ENCODE measurements at regions not wholly inside any gene's neighbourhood (a gene's known extent, or its start where the extent isn't known, plus 50 kb on each side); places are given as distances from the start of the nearest gene placed in this dataset.
"Not testable (repeated sequence)": the region's sequence is repeated elsewhere in the genome, so short reads cannot be mapped to it uniquely, and the experiment has no call there.

- H3K9me3 Mint-ChIP-seq, result no peaks in the 10 kb centered on the region
Observed at GRCh38 chr10:44576702-44577191, 191.8 kb upstream of the CXCL12 start.

GRCh38 chr10:44577533-44577932 is 192.6 kb upstream of the CXCL12 start:
- no peak for TF ChIP-seq CTCF (IDR thresholded peaks at IDR 0.05)
- no peak for TF ChIP-seq EZH2phosphoT487 (IDR thresholded peaks at IDR 0.05)
- TF ChIP-seq EZH2 (IDR thresholded peaks at IDR 0.05), result no peak
- Histone ChIP-seq H3K4me2 (no peak overlapping the region), H3F3A (ENCODE audit: low read depth) (no peaks in the 10 kb centered on the region), H3K9me3 (ENCODE audit: low read depth) (no peaks in the 10 kb centered on the region), H2AFZ (replicated peaks) (no peak overlapping the region), H4K20me1 (ENCODE audit: low read depth) (no peaks in the 10 kb centered on the region), H3K4me3 (no peak overlapping the region), H3K9ac (no peak overlapping the region), H3K4me1 (no peaks in the 10 kb centered on the region), H3K36me3 (no peaks in the 10 kb centered on the region), H3K27me3 (no peaks in the 10 kb centered on the region), H3K27ac (no peak overlapping the region), H3K79me2 (ENCODE audit: low read depth) (no peaks in the 10 kb centered on the region)
- Mint-ChIP-seq H3K9me3 (no peaks in the 10 kb centered on the region), H3K27ac (no peak overlapping the region), H3K27me3 (ENCODE audit: insufficient read depth, low read depth) (peaks cover 2% of the 10 kb centered on the region), H3K36me3 (no peaks in the 10 kb centered on the region), H3K4me3 (no peak overlapping the region), H3K4me1 (peaks cover 6% of the 10 kb centered on the region)
- no peak for DNase-seq (ENCODE audit: low spot score)

More at GRCh38 chr10:44576702-44577191, 191.8 kb upstream of the CXCL12 start:
- TF ChIP-seq EZH2 (IDR thresholded peaks at IDR 0.05), result no peak
- no peak overlapping the region for H3K4me3 ChIP-seq
- no peak overlapping the region for H3K9ac ChIP-seq
- H2AFZ ChIP-seq (replicated peaks), result no peak overlapping the region
- Mint-ChIP-seq H3K4me3 (no peak overlapping the region), H3K36me3 (no peaks in the 10 kb centered on the region), H3K27ac (peak overlapping the region; percentile 12), H3K4me1 (peaks cover 6% of the 10 kb centered on the region), H3K27me3 (ENCODE audit: insufficient read depth, low read depth) (no peaks in the 10 kb centered on the region)
- H3K4me1 ChIP-seq, result no peaks in the 10 kb centered on the region
- H3K4me2 ChIP-seq, result no peak overlapping the region
- no peaks in the 10 kb centered on the region for H3K27me3 ChIP-seq
- no peaks in the 10 kb centered on the region for H3K79me2 ChIP-seq (ENCODE audit: low read depth)
- H3F3A ChIP-seq (ENCODE audit: low read depth), result no peaks in the 10 kb centered on the region
- no peak for DNase-seq (ENCODE audit: low spot score)
- no peaks in the 10 kb centered on the region for H3K36me3 ChIP-seq
- no peaks in the 10 kb centered on the region for H3K9me3 ChIP-seq (ENCODE audit: low read depth)
- H3K27ac ChIP-seq, result no peak overlapping the region
- H4K20me1 ChIP-seq (ENCODE audit: low read depth), result no peaks in the 10 kb centered on the region

GRCh38 chr10:44578271-44578670 is 193.4 kb upstream of the CXCL12 start:
- Histone ChIP-seq H3K4me3 (no peak overlapping the region), H3F3A (ENCODE audit: low read depth) (no peaks in the 10 kb centered on the region), H3K4me1 (no peaks in the 10 kb centered on the region), H3K36me3 (no peaks in the 10 kb centered on the region), H3K4me2 (no peak overlapping the region), H3K79me2 (ENCODE audit: low read depth) (no peaks in the 10 kb centered on the region), H4K20me1 (ENCODE audit: low read depth) (no peaks in the 10 kb centered on the region), H3K9me3 (ENCODE audit: low read depth) (no peaks in the 10 kb centered on the region), H3K9ac (no peak overlapping the region), H2AFZ (replicated peaks) (no peak overlapping the region), H3K27me3 (no peaks in the 10 kb centered on the region), H3K27ac (no peak overlapping the region)
- Mint-ChIP-seq H3K27ac (no peak overlapping the region), H3K4me3 (no peak overlapping the region), H3K36me3 (no peaks in the 10 kb centered on the region), H3K27me3 (ENCODE audit: insufficient read depth, low read depth) (peaks cover 2% of the 10 kb centered on the region), H3K4me1 (peaks cover 6% of the 10 kb centered on the region), H3K9me3 (no peaks in the 10 kb centered on the region)
- TF ChIP-seq EZH2 (IDR thresholded peaks at IDR 0.05) (no peak), CTCF (IDR thresholded peaks at IDR 0.05) (no peak), EZH2phosphoT487 (IDR thresholded peaks at IDR 0.05) (no peak)
- no peak for DNase-seq (ENCODE audit: low spot score)

GRCh38 chr10:44578963-44579362 is 194.1 kb upstream of the CXCL12 start:
- not testable (repeated sequence) for H3K4me3 Mint-ChIP-seq; H3K79me2 ChIP-seq (ENCODE audit: low read depth); DNase-seq (ENCODE audit: low spot score)

More at GRCh38 chr10:44578963-44579362, 194.1 kb upstream of the CXCL12 start:
- H3K4me1 Mint-ChIP-seq; H3K36me3 ChIP-seq; H3K27ac Mint-ChIP-seq; H3K27me3 ChIP-seq; H3K4me3 ChIP-seq; H3K4me2 ChIP-seq; H2AFZ ChIP-seq (replicated peaks); H4K20me1 ChIP-seq (ENCODE audit: low read depth); H3K4me1 ChIP-seq; H3K27me3 Mint-ChIP-seq (ENCODE audit: insufficient read depth, low read depth); H3K9me3 Mint-ChIP-seq; H3K9ac ChIP-seq; H3K27ac ChIP-seq; H3K9me3 ChIP-seq (ENCODE audit: low read depth); H3K36me3 Mint-ChIP-seq; H3F3A ChIP-seq (ENCODE audit: low read depth): not testable (repeated sequence)
